ENCODE measurements at regions not wholly inside any gene's neighbourhood (a gene's known extent, or its start where the extent isn't known, plus 50 kb on each side); places are given as distances from the start of the nearest gene placed in this dataset.

- no peak for TF ChIP-seq CTCF (IDR thresholded peaks at IDR 0.05; ENCODE audit: poor library complexity, severe bottlenecking)
- TF ChIP-seq EZH2 (IDR thresholded peaks at IDR 0.05; ENCODE audit: borderline replicate concordance, insufficient read depth, low read length, poor library complexity, severe bottlenecking), result no peak
- no peak for TF ChIP-seq MXI1 (conservative IDR thresholded peaks at IDR 0.05; ENCODE audit: poor library complexity, severe bottlenecking)
Measured at GRCh38 chr7:12493407-12493806, 77.1 kb upstream of the SCIN start.
